GM12872 (cell line): ENCODE measurements at regions not wholly inside any gene's neighbourhood (a gene's known extent, or its start where the extent isn't known, plus 50 kb on each side); places are given as distances from the start of the nearest gene placed in this dataset.

Experiments used
- CTCF ChIP-seq: IDR thresholded peaks from 3 replicates; pipeline ENCODE4 v1.5.1; 2011; ENCODE audit warnings: low read depth, mild to moderate bottlenecking, low read length, moderate library complexity; ENCODE audit not compliant: insufficient read depth

- no peak for TF ChIP-seq CTCF
These were observed 50.5 kb upstream of the LGALSL start for GRCh38 chr2:64403426-64403825.

GRCh38 chr2:64404002-64404731, 49.8 kb upstream of the LGALSL start:
- TF ChIP-seq CTCF = no peak
